Breast epithelium (tissue), 3 donors: ENCODE measurements at regions not wholly inside any gene's neighbourhood (a gene's known extent, or its start where the extent isn't known, plus 50 kb on each side); places are given as distances from the start of the nearest gene placed in this dataset.

Source experiments
- CTCF ChIP-seq, 3 donors: fragments of 450-650 bp; IDR thresholded peaks; one replicate each; pipeline ENCODE4 v1.5.1; 2016 to 2017; ENCODE audit warnings: antibody characterized with exemption in 3 of 3, mild to moderate bottlenecking in 3 of 3, moderate library complexity in 3 of 3
- POLR2A ChIP-seq: fragments of 450-650 bp; IDR thresholded peaks from one replicate; pipeline ENCODE4 v1.6.1; 2016; ENCODE audit warnings: antibody characterized with exemption, mild to moderate bottlenecking, moderate library complexity
- POLR2AphosphoS5 ChIP-seq, 3 donors: sonication (generic); formaldehyde crosslinking; IDR thresholded peaks; one replicate each; pipeline ENCODE4 v1.6.1; 2017; ENCODE audit warnings: antibody characterized with exemption in 3 of 3

- TF ChIP-seq CTCF (IDR thresholded peaks at IDR 0.05) (no peak), POLR2A (no peak), POLR2AphosphoS5 (IDR thresholded peaks at IDR 0.05) (no peak)
Measured at GRCh38 chr4:44056721-44057151, 391.9 kb downstream of the KCTD8 start.
